T47D (cell line): ENCODE measurements at regions not wholly inside any gene's neighbourhood (a gene's known extent, or its start where the extent isn't known, plus 50 kb on each side); places are given as distances from the start of the nearest gene placed in this dataset.

ENCODE experiments used
- DNase-seq, 2 experiments: peaks; one replicate each; pipeline versions ENCODE4 v3.0.0 to v3.0.0-alpha.2; 2011 to 2012; ENCODE audit warnings: low read depth in 1 of 2, low spot score in 1 of 2
- JUND ChIP-seq: IDR thresholded peaks from 2 replicates; pipeline ENCODE4 v1.6.1; 2012; ENCODE audit warnings: low read depth
- in situ Hi-C: cut with HindIII; loops from 2 replicates; pipeline ENCODE4 v1.10.0; 2016; ENCODE audit warnings: low sequenced_read_pairs, low pct_unique_long_range_greater_than_20kb

DNA sequence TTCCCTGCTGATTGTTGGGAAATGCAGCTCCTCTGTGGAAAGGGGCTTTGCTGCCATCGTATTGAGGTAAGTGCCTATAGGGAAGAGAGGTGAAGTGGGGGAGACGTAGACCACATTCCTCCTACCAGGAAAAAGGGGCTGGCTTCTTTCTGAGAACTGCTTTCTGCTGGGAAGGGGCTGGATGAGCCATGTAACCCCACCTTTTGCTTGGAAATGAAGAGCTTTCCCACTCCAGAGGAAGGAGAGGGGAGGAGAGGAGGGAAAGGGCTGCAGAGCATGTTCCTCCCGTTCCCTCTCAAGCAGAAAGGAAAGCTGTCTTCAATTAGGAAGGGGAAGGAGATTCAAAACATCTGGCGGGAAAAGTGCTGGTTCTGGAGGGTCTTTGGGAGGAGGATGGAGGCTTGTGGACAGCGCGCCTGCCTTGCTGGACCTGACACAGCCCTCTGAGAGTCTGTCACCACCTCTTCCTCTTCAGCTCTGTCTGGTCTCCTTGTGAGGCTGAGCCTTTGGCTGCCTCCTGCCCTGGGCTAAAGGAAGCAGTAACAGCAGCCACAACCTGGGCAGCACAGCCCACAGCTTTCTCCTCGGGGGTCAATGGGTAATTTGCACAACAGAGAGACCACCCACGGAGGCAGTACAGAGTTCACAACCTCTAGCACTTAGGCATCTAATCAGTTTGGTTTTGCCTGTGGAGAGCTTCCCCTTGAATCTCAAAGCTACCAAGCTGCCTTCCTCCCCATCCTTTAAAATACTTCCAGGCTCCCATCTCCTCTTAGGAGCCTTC is 410.0 kb upstream of the TNP1 start:
- no peak for DNase-seq
- TF ChIP-seq JUND: no peak
- in situ Hi-C loops: no loop called here

DNA sequence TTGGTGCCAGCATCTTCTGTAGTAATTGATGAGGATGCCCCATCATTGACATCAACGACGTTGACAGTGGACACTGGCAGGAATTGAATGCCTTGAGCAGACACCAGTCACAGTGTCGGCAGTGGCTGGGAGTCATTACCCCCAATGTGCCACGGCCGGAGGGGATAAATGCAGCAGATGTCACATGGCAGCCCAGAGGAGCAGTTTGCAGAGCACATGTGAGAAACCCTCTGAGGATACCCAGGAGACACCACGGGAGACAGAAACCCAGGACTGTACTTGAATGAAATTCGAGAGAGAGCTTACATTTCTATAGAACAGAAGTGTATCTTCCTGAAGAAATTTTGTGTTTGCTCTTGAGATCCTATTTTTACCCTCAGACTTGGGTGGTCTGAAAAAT is 409.1 kb upstream of the TNP1 start:
- no peak for DNase-seq
- in situ Hi-C loops: no loop called here
- no peak for TF ChIP-seq JUND

DNA sequence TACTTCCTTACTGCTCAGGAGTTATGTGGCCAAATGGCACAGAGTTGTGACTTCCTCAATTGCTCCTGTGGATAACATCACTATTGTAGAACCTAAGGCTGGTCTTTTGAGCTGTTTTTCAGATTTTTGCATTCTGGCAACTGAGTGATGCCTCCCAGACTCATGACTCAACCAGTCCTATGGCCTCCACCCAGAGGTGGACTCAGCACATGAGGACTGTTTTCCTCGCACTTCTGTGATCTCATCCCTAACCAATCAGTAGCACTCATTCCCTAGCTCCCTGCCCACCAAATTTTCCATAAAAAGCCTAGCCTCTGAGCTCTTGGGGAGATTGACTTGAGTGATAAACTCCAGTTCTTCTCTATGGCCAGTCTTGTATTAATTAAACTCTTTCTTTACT is 407.9 kb upstream of the TNP1 start:
- TF ChIP-seq JUND: no peak
- no peak for DNase-seq
- in situ Hi-C loops: no loop called here

DNA sequence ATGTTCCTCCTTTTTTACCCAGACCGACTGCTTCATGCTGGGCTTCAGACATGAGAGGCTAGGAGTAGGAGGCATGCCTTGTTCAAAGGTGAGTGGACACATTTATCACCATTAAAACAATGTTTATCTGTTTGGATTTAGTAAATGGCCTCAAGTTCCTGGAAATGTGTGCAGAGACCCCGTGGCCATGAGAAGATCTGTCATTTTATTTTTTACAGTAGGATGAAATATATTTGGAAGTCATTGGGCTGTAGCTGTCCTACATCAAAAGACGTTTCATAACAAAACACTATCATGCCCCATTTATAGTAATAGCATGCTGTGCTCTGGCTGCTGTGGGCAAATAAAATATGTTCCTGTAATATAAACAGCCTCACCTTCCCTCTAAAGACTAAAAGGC is 403.9 kb upstream of the TNP1 start:
- no peak for DNase-seq
- in situ Hi-C loops: no loop called here
- no peak for TF ChIP-seq JUND

DNA sequence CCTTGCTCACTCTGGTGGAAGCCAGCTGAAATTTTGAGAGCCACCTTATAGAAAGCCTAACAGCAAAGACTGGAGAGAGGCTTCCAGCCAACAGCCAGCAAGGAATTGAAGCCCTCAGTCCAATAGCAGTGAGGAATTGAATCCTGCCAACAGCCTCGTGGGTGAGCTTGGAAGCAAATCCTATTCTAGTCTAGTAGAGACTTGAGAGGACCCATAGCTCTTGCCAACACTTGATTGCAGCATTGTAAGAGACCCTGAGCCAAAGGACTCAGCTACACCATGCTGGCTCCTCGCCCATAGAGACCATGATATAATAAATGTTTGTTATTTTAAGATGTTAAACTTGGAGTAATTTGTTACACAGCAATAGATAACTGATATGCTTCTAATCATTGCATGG is 403.0 kb upstream of the TNP1 start:
- DNase-seq: no peak
- TF ChIP-seq JUND: no peak
- in situ Hi-C loops: no loop called here

DNA sequence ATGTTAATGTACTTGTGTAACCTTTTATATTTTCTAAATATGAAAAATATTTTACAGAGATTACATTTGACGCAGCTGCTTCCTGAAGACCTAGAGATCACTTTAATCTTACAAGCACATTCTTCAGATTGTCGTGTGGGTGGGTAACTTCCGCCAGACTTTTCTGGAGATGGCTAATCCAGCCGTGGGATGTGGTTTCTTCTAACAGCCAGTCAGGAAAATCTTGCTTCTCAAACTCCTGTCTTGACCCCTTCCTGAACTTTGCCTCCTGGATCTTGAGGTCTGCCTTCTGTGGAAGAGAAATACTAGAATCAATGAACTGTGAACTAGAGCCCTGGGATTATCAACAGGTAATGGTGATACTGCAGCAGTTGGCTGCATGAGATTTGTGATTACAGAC is 401.6 kb upstream of the TNP1 start:
- DNase-seq: no peak
- in situ Hi-C loops: no loop called here
- no peak for TF ChIP-seq JUND

DNA sequence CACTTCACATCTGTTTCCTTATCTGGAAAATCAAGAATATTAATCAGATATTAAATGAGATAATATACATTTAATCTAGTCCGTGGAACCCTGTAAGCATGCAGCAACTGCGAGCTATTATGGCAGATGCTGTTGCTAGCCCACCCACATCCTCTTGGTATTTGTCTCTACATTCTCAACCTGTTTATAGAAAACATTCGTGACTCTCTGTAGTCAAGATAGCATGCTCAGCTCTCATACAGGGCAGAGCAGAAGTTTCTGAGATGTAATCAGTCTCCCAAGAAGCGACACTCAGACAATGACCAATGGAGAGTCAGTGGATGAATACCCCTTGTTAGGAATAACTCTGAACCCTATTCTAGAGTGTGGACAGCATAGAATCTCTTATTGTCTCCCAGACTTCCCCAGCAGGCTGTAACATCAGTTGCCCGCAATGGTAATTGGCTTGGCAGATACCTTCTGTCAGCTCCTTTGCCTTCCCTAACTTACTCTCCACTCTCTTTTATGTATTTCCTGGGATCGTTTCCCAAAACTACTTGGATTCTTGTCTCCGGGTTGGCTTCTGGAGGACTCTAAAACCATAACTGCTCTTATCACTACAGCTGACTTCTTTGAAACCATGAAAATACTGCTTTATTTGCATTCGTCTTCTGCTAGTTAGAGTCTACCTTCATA is 400.7 kb upstream of the TNP1 start:
- DNase-seq: no peak
- no peak for TF ChIP-seq JUND
- in situ Hi-C loops: no loop called here

DNA sequence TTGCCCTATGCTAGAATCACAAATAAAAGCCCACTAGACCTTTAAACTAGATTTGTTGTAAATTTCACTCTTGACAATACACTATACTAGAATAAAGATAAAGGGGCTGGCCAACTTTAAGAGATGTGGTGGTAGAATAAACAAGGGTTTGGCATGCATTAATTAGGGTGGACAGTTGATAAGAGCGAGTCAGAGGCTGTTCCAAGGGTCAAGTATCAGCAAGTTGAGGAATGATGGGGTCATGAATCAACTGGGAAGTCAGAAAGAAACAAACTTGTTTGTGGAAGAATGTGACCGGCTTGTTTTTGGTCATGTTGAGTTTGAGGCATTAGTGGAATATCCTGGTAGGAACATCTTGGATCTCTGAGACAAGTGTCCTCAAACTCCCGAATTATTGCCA is 398.3 kb upstream of the TNP1 start:
- no peak for DNase-seq
- in situ Hi-C loops: no loop called here
- no peak for TF ChIP-seq JUND

DNA sequence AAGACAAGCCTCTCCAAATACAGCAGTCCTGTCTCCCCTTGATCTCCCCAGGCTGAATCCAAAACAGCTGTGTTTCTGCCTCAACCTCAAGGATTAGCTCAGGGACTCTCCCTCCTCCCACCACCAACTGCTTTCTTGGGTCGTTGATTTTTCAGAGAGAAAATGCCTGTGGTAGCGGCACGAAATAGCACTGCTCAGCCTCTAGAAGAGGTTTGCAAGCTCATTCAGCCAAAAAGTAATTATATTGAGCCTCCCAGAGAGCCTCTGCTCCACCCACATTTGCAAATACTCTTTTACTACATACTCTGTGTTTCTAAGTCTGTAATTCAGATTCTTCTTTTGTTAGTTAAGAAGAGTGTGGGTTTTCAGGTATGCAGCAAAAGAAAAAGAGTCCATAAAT is 396.4 kb upstream of the TNP1 start:
- TF ChIP-seq JUND: no peak
- DNase-seq: no peak
- in situ Hi-C loops: no loop called here

DNA sequence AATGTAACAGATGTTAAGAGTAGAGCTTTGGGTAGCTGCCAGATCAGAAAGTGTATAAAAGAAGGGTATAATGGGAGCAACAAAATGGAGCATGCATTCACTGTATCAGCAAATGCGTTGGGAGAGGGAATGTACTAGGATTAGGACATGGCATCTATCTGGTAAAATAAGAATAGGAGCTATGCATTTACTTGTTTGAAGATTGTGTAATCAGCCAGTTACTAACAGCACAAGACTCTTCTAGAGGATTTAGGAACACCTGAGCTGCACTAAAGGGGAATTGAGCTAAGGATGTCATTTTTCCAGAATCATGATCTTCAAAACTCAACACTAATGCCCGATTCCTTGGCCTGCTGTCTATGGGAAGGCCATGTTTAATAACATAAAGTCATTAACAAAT is 394.2 kb upstream of the TNP1 start:
- in situ Hi-C loops: no loop called here
- TF ChIP-seq JUND: no peak
- DNase-seq: no peak

DNA sequence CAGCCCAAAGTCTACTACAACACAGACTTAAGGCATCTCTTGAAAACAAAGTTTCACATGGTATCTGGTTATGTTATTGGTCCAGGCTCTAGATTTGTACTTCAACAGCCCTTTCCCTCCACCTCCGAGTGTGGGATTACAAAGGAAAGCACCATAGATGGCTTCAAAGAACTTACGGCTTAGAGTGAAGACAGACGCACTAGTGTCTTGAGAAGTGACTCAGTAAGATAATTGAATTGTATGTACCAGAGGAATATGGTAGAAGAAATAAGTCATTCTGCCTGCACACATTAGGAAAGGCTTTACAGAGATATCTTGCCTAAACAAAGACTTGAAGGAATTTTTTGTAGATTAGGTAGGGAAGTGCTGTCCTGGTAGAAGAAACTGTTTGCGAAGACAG is 392.3 kb upstream of the TNP1 start:
- no peak for TF ChIP-seq JUND
- DNase-seq: no peak
- in situ Hi-C loops: no loop called here

DNA sequence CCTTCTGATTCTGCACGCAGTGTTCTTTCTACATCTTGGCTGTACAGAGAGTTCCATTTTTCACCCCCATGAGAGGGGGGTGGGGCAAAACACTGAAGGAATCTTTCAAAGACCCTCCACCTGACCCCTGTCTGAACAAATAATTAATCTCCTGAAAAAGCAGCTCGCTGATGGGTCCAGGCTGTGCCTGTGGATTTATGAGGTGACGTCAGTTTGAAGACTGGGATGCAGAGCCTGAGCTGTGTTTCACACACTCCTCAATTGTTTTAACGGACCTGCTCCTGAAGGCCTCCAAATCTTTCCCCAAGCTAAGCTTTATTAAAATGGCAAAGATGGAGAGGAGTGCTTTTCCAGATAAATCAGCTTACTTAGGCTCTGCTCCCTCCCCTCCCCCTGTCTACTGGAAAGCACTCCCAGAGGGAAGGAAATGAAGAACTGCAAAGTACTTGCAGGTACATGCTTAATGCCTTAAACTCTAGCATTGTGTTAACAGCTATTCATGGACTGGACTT is 390.2 kb upstream of the TNP1 start:
- in situ Hi-C loops: no loop called here
- no peak for TF ChIP-seq JUND

More for the DNA sequence above, 390.2 kb upstream of the TNP1 start:
- no peak for DNase-seq
